ENCODE measurements at regions not wholly inside any gene's neighbourhood (a gene's known extent, or its start where the extent isn't known, plus 50 kb on each side); places are given as distances from the start of the nearest gene placed in this dataset.

DNA sequence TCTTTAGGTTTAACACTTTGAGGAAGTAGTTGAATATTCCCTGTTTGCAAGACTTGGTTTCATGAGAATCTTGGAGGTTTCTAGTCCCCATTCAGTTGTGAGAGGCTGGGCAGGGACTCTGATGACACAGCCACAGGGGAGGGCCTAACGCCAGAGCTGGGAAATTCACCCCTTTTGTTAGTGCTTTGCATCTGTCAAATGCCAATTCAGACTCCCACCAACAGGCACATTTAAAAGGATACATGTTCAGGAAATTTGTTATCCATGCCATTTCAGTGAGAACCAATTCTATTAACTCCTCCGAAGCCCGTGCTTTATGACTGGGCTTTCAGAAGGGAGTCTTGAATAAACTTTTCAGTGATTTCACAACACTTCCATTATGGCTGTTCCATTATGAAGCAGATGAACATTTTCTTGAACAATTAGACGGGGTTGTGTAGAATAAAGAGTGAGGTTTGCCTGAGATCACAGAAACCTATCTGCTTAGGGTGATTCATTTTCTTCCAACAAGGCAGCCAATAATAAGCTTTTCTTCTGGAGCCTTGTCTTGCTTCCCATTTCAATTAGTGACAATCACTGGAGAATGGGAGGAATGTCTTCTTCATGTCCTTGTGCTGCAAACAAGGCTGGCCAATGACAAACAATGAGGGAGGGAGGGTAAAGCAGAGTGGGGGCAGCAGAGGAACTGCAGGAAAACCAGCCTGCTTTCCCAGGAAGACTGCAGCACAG lies 90.6 kb downstream of the SOX14 start:
- TF ChIP-seq POLR2A (IDR thresholded peaks at IDR 0.05; ENCODE audit: low read length) (no peak), GATA1 (IDR thresholded peaks at IDR 0.05; ENCODE audit: low read depth, low read length) (no peak)

Measured in erythroblast (primary cell).